K562 (cell line): ENCODE measurements at regions not wholly inside any gene's neighbourhood (a gene's known extent, or its start where the extent isn't known, plus 50 kb on each side); places are given as distances from the start of the nearest gene placed in this dataset.
A peak's percentile ranks its signal among the peaks of the same experiment; 100 is the strongest.

Experiments
- ATAC-seq: fragments of 200-7000 bp; cut with Tn5 transposase; 3 replicates; pipeline ENCODE4 v1.9.1; 2020; ENCODE audit warnings: moderate library complexity
- BruUV-seq: library from RNA; stranded (reverse); fragments of 400-500 nt; replicated peaks from 2 replicates; lab custom pipeline; 2021; lab: Mats Ljungman, UMichigan
- CTCF ChIA-PET: fragments of 300-600 bp; formaldehyde crosslinking; extraction: SDS; loops from one replicate; lab custom pipeline; 2021; ENCODE audit warnings: low intra/inter-chr PET ratio; lab: Yijun Ruan, JAX
- POLR2A ChIA-PET: fragments of 300-600, 350-650 bp; sonication (Branson Sonifier 250); formaldehyde crosslinking; extraction: SDS; loops from one replicate; lab custom pipeline; 2021; ENCODE audit warnings: antibody characterized with exemption, inconsistent platforms; lab: Yijun Ruan, JAX
- DNase-seq, 4 experiments: peaks; one replicate each; pipeline versions ENCODE4 v3.0.0 to v3.0.0-alpha.2; 2011 to 2018; ENCODE audit warnings: low spot score in 3 of 4, mixed read lengths in 3 of 4; ENCODE audit errors: extremely low read depth in 1 of 4
- FAIRE-seq: peaks from 2 replicates; lab custom pipeline; 2011; peaks lifted over from hg19 to GRCh38; lab: Jason Lieb, UNC
- H2AFZ ChIP-seq: 2 replicates; pipeline ENCODE4 v1.6.0; 2011; ENCODE audit warnings: low read depth, low read length, control low read depth, inconsistent platforms
- H3K27ac ChIP-seq: fragments of 200-600 bp; 3 replicates; pipeline ENCODE4 v1.8.0; 2011; ENCODE audit warnings: low read depth, mild to moderate bottlenecking, control low read depth, inconsistent platforms, low read length, moderate library complexity, mixed read lengths; ENCODE audit errors: extremely low read depth
- H3K27me3 ChIP-seq, 2 experiments: fragments of 300-600 bp in 1 of 2; 2 replicates in 1 of 2; 3 replicates in 1 of 2; pipeline versions ENCODE4 v1.6.0 to v1.8.0; 2011; ENCODE audit warnings: inconsistent platforms in 2 of 2, low read length in 2 of 2, mild to moderate bottlenecking in 1 of 2, mixed read lengths in 1 of 2, moderate library complexity in 1 of 2; ENCODE audit not compliant: control insufficient read depth in 2 of 2, insufficient read depth in 2 of 2
- H3K36me3 ChIP-seq: fragments of 300-600 bp; 3 replicates; pipeline ENCODE4 v1.8.0; 2011; ENCODE audit warnings: mild to moderate bottlenecking, low read length, inconsistent platforms; ENCODE audit not compliant: control insufficient read depth, insufficient read depth
- H3K4me1 ChIP-seq, 2 experiments: fragments of 200-600 bp in 1 of 2; replicated peaks in 1 of 2; 2 replicates in 1 of 2; 3 replicates in 1 of 2; pipeline versions ENCODE4 v1.5.1 to v1.8.0; 2011; ENCODE audit warnings: inconsistent platforms in 2 of 2, low read length in 2 of 2, mild to moderate bottlenecking in 1 of 2, mixed read lengths in 1 of 2, moderate library complexity in 1 of 2; ENCODE audit not compliant: control insufficient read depth in 2 of 2, insufficient read depth in 2 of 2
- H3K4me2 ChIP-seq: 2 replicates; pipeline ENCODE4 v1.6.1; 2011; ENCODE audit warnings: low read length, control low read depth, inconsistent platforms, mixed read lengths; ENCODE audit not compliant: insufficient read depth
- H3K4me3 ChIP-seq: fragments of 200-600 bp; sonication (generic), shearing (Covaris generic); 2 replicates; pipeline ENCODE4 v1.5.1; 2016; ENCODE audit warnings: control low read depth, inconsistent platforms
- H3K79me2 ChIP-seq: fragments of 200-600 bp; 3 replicates; pipeline ENCODE4 v1.8.0; 2011; ENCODE audit warnings: low read length, inconsistent platforms; ENCODE audit not compliant: control insufficient read depth, insufficient read depth
- H3K9ac ChIP-seq, 2 experiments: 2 replicates each; pipeline versions ENCODE4 v1.6.0 to v1.6.1; 2011; ENCODE audit warnings: low read depth in 2 of 2, low read length in 2 of 2, control low read depth in 1 of 2, inconsistent platforms in 1 of 2, mild to moderate bottlenecking in 1 of 2, mixed read lengths in 1 of 2; ENCODE audit not compliant: insufficient read depth in 1 of 2
- H3K9me1 ChIP-seq: one replicate; pipeline ENCODE4 v1.6.0; 2011; ENCODE audit warnings: inconsistent platforms, mild to moderate bottlenecking, low read length, moderate library complexity; ENCODE audit not compliant: control insufficient read depth, insufficient read depth
- H3K9me3 ChIP-seq: replicated peaks from 2 replicates; pipeline ENCODE4 v1.5.1; 2011; ENCODE audit warnings: low read depth, low read length, inconsistent platforms; ENCODE audit not compliant: control insufficient read depth, insufficient read depth
- H4K20me1 ChIP-seq: replicated peaks from 2 replicates; pipeline ENCODE4 v1.6.1; 2011; ENCODE audit warnings: low read length, inconsistent platforms, mixed read lengths; ENCODE audit not compliant: control insufficient read depth, insufficient read depth
- BRD4 ChIP-seq: fragments of 200-600 bp; sonication (generic); IDR thresholded peaks from 2 replicates; pipeline ENCODE4 v1.6.1; 2017; ENCODE audit warnings: inconsistent platforms
- CC2D1A ChIP-seq: fragments of 450-650 bp; IDR thresholded peaks from 2 replicates; pipeline ENCODE4 v1.6.1; 2017; ENCODE audit warnings: mild to moderate bottlenecking
- CREBBP ChIP-seq: IDR thresholded peaks from one replicate; pipeline ENCODE4 v1.6.1; 2012; ENCODE audit warnings: low read depth, mild to moderate bottlenecking, control low read depth, inconsistent platforms, low read length
- CUX1 ChIP-seq: fragments of 200-800 bp; sonication (Bioruptor generic); IDR thresholded peaks from 2 replicates; pipeline ENCODE4 v1.6.1; 2016; ENCODE audit warnings: missing genetic modification characterization, missing compliant biosample characterization
- E2F3 ChIP-seq: fragments of 250-450 bp; sonication (Bioruptor Pico); IDR thresholded peaks from 2 replicates; pipeline ENCODE4 v1.4.0; 2020; ENCODE audit warnings: mild to moderate bottlenecking
- FOXO4 ChIP-seq: fragments of 450-650 bp; formaldehyde crosslinking; IDR thresholded peaks from 2 replicates; pipeline ENCODE4 v1.4.0; 2020; ENCODE audit warnings: mild to moderate bottlenecking, moderate library complexity
- MCM7 ChIP-seq, 2 experiments: fragments of 450-650 bp; IDR thresholded peaks; 2 replicates each; pipeline ENCODE4 v1.6.1; 2016 to 2018
- POLR2H ChIP-seq: IDR thresholded peaks from 2 replicates; pipeline ENCODE4 v1.6.1; 2016; ENCODE audit warnings: missing genetic modification characterization, low read depth, mild to moderate bottlenecking, control low read depth, missing compliant biosample characterization, moderate library complexity
- PTTG1 ChIP-seq: fragments of 450-650 bp; IDR thresholded peaks from 2 replicates; pipeline ENCODE4 v1.6.1; 2016; ENCODE audit warnings: low read depth, mild to moderate bottlenecking, missing genetic modification characterization, missing compliant biosample characterization
- USF1 ChIP-seq: sonication (generic); formaldehyde crosslinking; IDR thresholded peaks from 2 replicates; pipeline ENCODE4 v1.9.0; 2022; ENCODE audit warnings: mild to moderate bottlenecking, missing genetic modification reagents
- ZNF143 ChIP-seq: sonication (generic); formaldehyde crosslinking; IDR thresholded peaks from 2 replicates; pipeline ENCODE4 v1.9.0; 2022; ENCODE audit warnings: mild to moderate bottlenecking, missing genetic modification reagents
- WGBS: fragments of 100-300 bp; shearing (Covaris generic); methylation state at CpG from one replicate; pipeline ENCODE4 v1.1.6; 2016; ENCODE audit warnings: low coverage, mixed read lengths; ENCODE audit not compliant: insufficient coverage; ENCODE audit errors: missing lambda C conversion rate; 5-methylcytosine and 5-hydroxymethylcytosine counted together
- in situ Hi-C: fragments of 300-500 bp; cut with MboI; formaldehyde crosslinking; loops from 4 replicates; pipeline ENCODE4 v1.15.0; 2018; ENCODE audit warnings: inconsistent platforms, mixed read lengths
- intact Hi-C: fragments of 100-400 bp; cut with micrococcal nuclease; formaldehyde crosslinking; loops from 2 replicates; pipeline ENCODE4 v1.14.2; 2022
- TF ChIP-seq, protein P1 (sequence below): fragments of 450-650 bp; formaldehyde crosslinking; IDR thresholded peaks from 2 replicates; pipeline ENCODE4 v1.4.0; 2022; ENCODE audit warnings: missing genetic modification characterization

GRCh38 chr5:12615141-12615820, 711.0 kb upstream of the CTNND2 start (continued):
- TF ChIP-seq USF1 (CRISPR knock-in tag) = no peak
- TF ChIP-seq FOXO4 (CRISPR knock-in tag) = no peak
- no peak for TF ChIP-seq ZNF143 (CRISPR knock-in tag)
- no peak for TF ChIP-seq PTTG1 (tag)
- no peak for TF ChIP-seq BRD4

DNA sequence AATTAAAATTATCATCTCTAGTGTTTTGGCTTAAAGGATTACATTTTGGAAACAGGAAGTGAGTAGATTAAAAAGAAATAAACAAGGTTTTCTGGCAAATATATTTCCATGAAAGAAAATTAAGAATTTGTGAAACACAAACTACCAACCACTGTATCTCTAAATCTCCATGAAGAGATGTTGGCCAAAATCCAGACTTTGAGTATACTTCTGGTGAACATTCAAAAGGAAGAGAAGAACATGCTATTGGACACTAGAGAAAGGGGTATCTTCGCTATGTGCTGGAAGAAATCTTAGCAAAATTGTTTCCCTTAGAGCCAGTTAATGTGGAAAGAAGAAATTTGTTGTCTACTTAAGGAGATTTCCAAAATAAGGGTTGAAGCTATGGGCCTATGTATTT, 710.4 kb upstream of the CTNND2 start:
- no TSS peak for BruUV-seq
- FAIRE-seq (peak; percentile 29), DNase-seq (peak in 2 of 4 experiments; percentile 15 to 55), ATAC-seq (peak; percentile 17; the same call in 2 of the 3 replicates)
- H2AFZ ChIP-seq = peak overlapping the region; percentile 7; the same call in 1 of the 2 replicates
- H3K4me2 ChIP-seq = peak overlapping the region; percentile 35; the same call in 1 of the 2 replicates
- ChIA-PET CTCF (no interaction called here), POLR2A (interaction anchor here (0.7 to 1.0 kb wide), 2 partner anchors 9 to 11 kb away, joined by 3 read pairs; no protein-coding TSS in a partner anchor)
- H3K9me1 ChIP-seq = no peaks in the 10 kb centered on the region
- in situ Hi-C loops (no loop called here), intact Hi-C loops (loop anchor here (1.0 kb wide), 1 partner anchor 40 kb away; no protein-coding TSS in a partner anchor)
- no peaks in the 10 kb centered on the region for H4K20me1 ChIP-seq
- H3K36me3 ChIP-seq = peaks cover 10% of the 10 kb centered on the region; the same call in 1 of the 3 replicates
- H3K79me2 ChIP-seq = peaks cover 93% of the 10 kb centered on the region
- H3K27me3 ChIP-seq = no peaks in the 10 kb centered on the region
- H3K9me3 ChIP-seq = peaks cover 4% of the 10 kb centered on the region; the same call in 1 of the 2 replicates
- peak overlapping the region in 1 of 2 experiments; percentile 65; a peak in 2 of 4 replicates for H3K9ac ChIP-seq
- H3K4me3 ChIP-seq = no peak overlapping the region; the same call in 1 of the 2 replicates
- peaks cover 13 to 43% of the 10 kb centered on the region in 2 experiments for H3K4me1 ChIP-seq
- 8% methylated on average over 1 of the region's 1 CpG for WGBS
- H3K27ac ChIP-seq = peak overlapping the region; percentile 83
- no peak for TF ChIP-seq E2F3 (CRISPR knock-in tag)
- peak; percentile 63; the same call in 1 of the 2 replicates for TF ChIP-seq POLR2H (tag)
- TF ChIP-seq CC2D1A = no peak
- TF ChIP-seq CUX1 (CRISPR knock-in tag) = no peak
- TF ChIP-seq MCM7 (IDR thresholded peaks at IDR 0.05) = no peak
- TF ChIP-seq, protein P1, sequence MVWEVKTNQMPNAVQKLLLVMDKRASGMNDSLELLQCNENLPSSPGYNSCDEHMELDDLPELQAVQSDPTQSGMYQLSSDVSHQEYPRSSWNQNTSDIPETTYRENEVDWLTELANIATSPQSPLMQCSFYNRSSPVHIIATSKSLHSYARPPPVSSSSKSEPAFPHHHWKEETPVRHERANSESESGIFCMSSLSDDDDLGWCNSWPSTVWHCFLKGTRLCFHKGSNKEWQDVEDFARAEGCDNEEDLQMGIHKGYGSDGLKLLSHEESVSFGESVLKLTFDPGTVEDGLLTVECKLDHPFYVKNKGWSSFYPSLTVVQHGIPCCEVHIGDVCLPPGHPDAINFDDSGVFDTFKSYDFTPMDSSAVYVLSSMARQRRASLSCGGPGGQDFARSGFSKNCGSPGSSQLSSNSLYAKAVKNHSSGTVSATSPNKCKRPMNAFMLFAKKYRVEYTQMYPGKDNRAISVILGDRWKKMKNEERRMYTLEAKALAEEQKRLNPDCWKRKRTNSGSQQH (CRISPR knock-in tag) = no peak
- TF ChIP-seq CREBBP = no peak
